Cardiac fibroblast (primary cell): ENCODE measurements at regions not wholly inside any gene's neighbourhood (a gene's known extent, or its start where the extent isn't known, plus 50 kb on each side); places are given as distances from the start of the nearest gene placed in this dataset.

Experiments used
- DNase-seq, 2 donors: peaks; one replicate each; pipeline versions ENCODE4 v3.0.0 to v3.0.0-alpha.2; 2010; ENCODE audit warnings: low read depth in 2 of 2
- H3K4me3 ChIP-seq, 2 donors: replicated peaks in 1 of 2; 1 replicate in 1 of 2; 2 replicates in 1 of 2; pipeline ENCODE4 v1.5.1; 2011; ENCODE audit warnings: low read depth in 2 of 2, low read length in 2 of 2, mild to moderate bottlenecking in 2 of 2, moderate library complexity in 1 of 2
- TF ChIP-seq, protein P1 (sequence below): IDR thresholded peaks from one replicate; pipeline ENCODE4 v1.5.1; 2011; ENCODE audit warnings: low read depth, mild to moderate bottlenecking, low read length, inconsistent platforms

DNA sequence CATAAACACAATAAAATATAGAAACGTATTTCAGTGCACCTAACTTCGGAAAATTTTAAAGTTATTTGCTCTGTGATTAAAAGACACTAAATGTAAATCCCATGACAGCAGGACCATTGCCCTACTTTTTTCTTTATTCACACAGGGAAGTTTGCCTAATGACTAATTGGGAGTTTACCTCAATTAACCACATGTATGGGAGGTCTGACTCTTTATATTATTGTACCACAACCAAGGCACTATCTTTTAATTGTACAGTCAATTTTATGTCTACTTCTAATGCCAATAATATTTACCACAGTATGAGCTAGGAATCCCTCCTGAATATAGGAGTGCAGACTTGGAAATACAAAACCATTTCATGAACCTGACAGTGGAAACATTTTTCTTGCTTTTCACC lies 360.8 kb upstream of the NEGR1 start:
- no peak overlapping the region for H3K4me3 ChIP-seq
- no peak for DNase-seq
- TF ChIP-seq, protein P1, sequence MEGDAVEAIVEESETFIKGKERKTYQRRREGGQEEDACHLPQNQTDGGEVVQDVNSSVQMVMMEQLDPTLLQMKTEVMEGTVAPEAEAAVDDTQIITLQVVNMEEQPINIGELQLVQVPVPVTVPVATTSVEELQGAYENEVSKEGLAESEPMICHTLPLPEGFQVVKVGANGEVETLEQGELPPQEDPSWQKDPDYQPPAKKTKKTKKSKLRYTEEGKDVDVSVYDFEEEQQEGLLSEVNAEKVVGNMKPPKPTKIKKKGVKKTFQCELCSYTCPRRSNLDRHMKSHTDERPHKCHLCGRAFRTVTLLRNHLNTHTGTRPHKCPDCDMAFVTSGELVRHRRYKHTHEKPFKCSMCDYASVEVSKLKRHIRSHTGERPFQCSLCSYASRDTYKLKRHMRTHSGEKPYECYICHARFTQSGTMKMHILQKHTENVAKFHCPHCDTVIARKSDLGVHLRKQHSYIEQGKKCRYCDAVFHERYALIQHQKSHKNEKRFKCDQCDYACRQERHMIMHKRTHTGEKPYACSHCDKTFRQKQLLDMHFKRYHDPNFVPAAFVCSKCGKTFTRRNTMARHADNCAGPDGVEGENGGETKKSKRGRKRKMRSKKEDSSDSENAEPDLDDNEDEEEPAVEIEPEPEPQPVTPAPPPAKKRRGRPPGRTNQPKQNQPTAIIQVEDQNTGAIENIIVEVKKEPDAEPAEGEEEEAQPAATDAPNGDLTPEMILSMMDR: no peak

DNA sequence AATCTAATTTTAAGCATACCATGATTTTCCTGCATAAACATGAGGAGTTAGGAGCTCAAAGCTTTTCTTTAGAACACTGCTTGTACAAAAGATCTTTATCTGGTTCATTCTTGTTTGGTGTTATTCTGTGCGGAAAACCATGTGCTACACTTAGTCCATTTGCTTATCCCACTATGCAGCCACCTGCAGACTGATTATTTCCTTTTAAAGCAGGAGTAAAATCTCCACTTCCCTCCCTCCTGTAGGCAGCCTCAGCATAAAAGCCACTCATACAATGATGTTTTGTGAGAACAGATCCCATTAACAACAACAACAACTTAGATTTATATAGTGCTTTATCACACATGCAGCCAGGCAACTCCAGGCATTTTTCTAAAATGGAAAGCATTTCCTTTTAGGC lies 355.3 kb upstream of the NEGR1 start:
- DNase-seq: no peak
- no peak overlapping the region for H3K4me3 ChIP-seq
- TF ChIP-seq, protein P1: no peak

DNA sequence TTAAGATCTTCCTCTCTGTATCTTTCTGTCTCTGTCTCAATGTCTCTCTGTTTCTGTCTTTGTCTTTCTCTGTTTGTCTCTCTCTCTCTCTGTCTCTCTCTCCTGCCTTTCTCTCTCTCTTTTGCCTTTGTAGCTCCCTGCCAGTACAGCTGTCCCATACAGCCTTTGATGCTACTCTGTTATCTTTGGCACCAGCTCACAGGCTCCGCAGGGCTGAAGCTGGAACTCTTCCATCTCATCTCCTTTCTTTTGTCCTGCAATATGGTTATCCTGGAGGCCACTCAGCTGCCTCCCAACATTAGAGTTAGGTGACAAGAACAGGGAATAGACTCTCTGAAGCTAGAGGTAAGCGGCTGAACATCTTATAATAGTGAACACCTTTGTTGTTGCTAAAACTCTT lies 354.3 kb upstream of the NEGR1 start:
- TF ChIP-seq, protein P1: no peak
- DNase-seq: peak in 1 of 2 donors; percentile 61
- no peak overlapping the region for H3K4me3 ChIP-seq

DNA sequence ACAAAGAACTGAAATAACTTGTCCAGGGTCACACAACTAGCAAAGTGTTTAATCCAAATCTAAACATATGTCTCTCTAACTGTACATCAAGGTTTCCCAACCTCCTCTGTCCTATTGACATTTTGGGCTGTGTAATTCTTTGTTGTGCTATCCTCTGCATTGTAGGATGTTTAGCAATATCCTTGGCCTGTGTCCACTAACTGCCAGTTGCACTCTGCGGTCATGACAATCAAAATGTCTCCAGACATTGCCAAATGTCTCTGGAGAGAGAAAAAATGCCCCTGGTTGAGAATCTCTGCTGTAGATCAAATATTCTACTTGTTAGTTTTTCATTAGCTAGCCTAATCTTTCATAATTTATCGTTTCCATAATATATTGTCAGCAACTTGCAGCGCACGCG lies 353.4 kb upstream of the NEGR1 start:
- TF ChIP-seq, protein P1: no peak
- no peak overlapping the region for H3K4me3 ChIP-seq
- peak; percentile 15 to 82 for DNase-seq

DNA sequence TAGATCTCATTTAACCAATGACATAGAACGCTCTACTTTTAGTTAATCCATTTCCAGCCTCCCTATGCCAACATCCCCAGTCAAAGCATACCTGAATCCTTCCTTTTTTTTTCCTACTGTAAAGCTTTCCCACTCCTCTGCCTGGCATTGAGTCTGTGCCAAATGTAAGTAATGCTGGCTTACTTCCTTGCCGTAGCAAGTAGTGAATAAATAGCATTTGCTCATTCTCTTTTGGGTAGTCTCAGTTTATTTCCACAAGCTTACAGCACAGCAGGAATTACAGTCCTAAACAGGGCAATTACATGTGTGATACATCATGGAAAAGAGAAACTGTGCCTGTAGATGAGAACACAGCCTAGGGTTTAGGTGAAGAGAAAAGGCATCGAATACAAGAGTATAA lies 352.6 kb upstream of the NEGR1 start:
- no peak overlapping the region for H3K4me3 ChIP-seq
- no peak for DNase-seq

DNA sequence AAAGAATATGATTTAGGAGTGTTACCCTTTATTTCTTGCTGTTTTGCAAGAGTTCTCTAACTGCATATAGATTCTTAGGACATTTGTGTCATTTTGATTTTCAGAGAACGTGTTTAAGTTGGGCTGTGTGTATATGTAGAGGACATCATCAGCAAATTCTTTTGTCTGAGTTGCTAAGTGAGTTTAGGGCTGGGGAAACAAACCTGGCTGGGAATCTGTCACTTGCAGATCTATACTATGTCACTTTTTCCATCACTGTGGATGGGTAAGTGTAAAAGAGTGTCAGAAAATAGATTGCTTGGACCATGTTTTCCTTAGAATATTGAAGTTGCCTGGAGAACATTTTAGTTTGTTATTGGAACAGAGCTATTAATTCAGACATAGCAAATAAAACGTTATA lies 349.1 kb upstream of the NEGR1 start:
- no peak for DNase-seq
- TF ChIP-seq, protein P1: no peak
- H3K4me3 ChIP-seq: no peak overlapping the region

More for the DNA sequence above, 352.6 kb upstream of the NEGR1 start:
- TF ChIP-seq, protein P1: no peak

DNA sequence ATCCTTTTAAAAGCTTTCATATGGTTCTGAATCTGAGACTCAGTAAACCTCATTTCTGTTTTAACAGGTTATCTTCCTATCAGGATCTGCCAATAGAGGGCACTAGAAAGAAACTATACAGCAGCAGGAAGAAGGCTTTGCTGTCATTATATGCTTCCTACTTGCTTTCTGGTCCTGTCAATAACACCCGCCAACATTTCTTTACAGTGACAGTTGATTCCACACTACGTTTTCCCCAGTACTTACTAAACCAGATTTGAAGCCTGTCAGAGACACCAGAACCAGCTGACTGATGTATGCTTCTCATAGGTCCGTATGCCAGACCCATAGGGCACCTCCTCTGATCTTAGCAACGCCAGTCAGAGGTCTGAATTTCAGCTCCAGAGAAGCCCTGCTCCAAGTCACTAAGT lies 341.0 kb upstream of the NEGR1 start:
- peak; percentile 57 to 72 for DNase-seq
- peak overlapping the region in 1 of 2 donors; percentile 27 for H3K4me3 ChIP-seq
- TF ChIP-seq, protein P1: peak; percentile 74
